ENCODE measurements at regions not wholly inside any gene's neighbourhood (a gene's known extent, or its start where the extent isn't known, plus 50 kb on each side); places are given as distances from the start of the nearest gene placed in this dataset.
"Not testable (repeated sequence)": the region's sequence is repeated elsewhere in the genome, so short reads cannot be mapped to it uniquely, and the experiment has no call there.

GRCh38 chr18:39162013-39162827 is 1596.6 kb upstream of the CELF4 start:
- DNase-seq (ENCODE audit: low spot score) = no peak

GRCh38 chr18:39149211-39149806 is 1583.7 kb upstream of the CELF4 start:
- DNase-seq (ENCODE audit: low spot score) = no peak

- no peak for DNase-seq (ENCODE audit: low spot score)
Measured at GRCh38 chr18:39134255-39134654, 1568.7 kb upstream of the CELF4 start.

- not testable (repeated sequence) for DNase-seq (ENCODE audit: low spot score)
Measured at GRCh38 chr18:39127538-39127937, 1561.9 kb upstream of the CELF4 start.

GRCh38 chr18:39113790-39114189 is 1548.2 kb upstream of the CELF4 start:
- no peak for DNase-seq (ENCODE audit: low spot score)

- DNase-seq (ENCODE audit: low spot score) = no peak
Measured at GRCh38 chr18:39105104-39105503, 1539.5 kb upstream of the CELF4 start.

GRCh38 chr18:39072970-39073369 is 1507.4 kb upstream of the CELF4 start:
- no peak for DNase-seq (ENCODE audit: low spot score)

GRCh38 chr18:39062426-39062825 is 1496.8 kb upstream of the CELF4 start:
- DNase-seq (ENCODE audit: low spot score) = no peak

GRCh38 chr18:39058386-39059000 is 1492.9 kb upstream of the CELF4 start:
- no peak for DNase-seq (ENCODE audit: low spot score)

- DNase-seq (ENCODE audit: low spot score) = no peak
Measured at GRCh38 chr18:39057423-39058064, 1491.9 kb upstream of the CELF4 start.

GRCh38 chr18:39053571-39053970 is 1488.0 kb upstream of the CELF4 start:
- DNase-seq (ENCODE audit: low spot score) = no peak

GRCh38 chr18:39051013-39051412 is 1485.4 kb upstream of the CELF4 start:
- no peak for DNase-seq (ENCODE audit: low spot score)

GRCh38 chr18:39039813-39040212 is 1474.2 kb upstream of the CELF4 start:
- no peak for DNase-seq (ENCODE audit: low spot score)

GRCh38 chr18:39037925-39038324 is 1472.3 kb upstream of the CELF4 start:
- DNase-seq (ENCODE audit: low spot score) = no peak

- DNase-seq (ENCODE audit: low spot score) = no peak
Measured at GRCh38 chr18:39033312-39033711, 1467.7 kb upstream of the CELF4 start.

GRCh38 chr18:39031647-39032046 is 1466.0 kb upstream of the CELF4 start:
- no peak for DNase-seq (ENCODE audit: low spot score)

- DNase-seq (ENCODE audit: low spot score) = no peak
Measured at GRCh38 chr18:39030124-39030655, 1464.6 kb upstream of the CELF4 start.

GRCh38 chr18:39025531-39025930 is 1459.9 kb upstream of the CELF4 start:
- no peak for DNase-seq (ENCODE audit: low spot score)

- no peak for DNase-seq (ENCODE audit: low spot score)
Measured at GRCh38 chr18:39019989-39020388, 1454.4 kb upstream of the CELF4 start.

- DNase-seq (ENCODE audit: low spot score) = no peak
Measured at GRCh38 chr18:39007031-39007902, 1441.7 kb upstream of the CELF4 start.

GRCh38 chr18:38996056-38996455 is 1430.5 kb upstream of the CELF4 start:
- DNase-seq (ENCODE audit: low spot score) = no peak
